HCT116 (cell line): ENCODE measurements at regions not wholly inside any gene's neighbourhood (a gene's known extent, or its start where the extent isn't known, plus 50 kb on each side); places are given as distances from the start of the nearest gene placed in this dataset.

Source experiments
- ATAC-seq: fragments of 200-7000 bp; cut with Tn5 transposase; 2 replicates; pipeline ENCODE4 v1.9.1; 2020; ENCODE audit warnings: mild to moderate bottlenecking, moderate library complexity
- BruUV-seq: library from RNA; stranded (reverse); fragments of 400-500 nt; replicated peaks from 2 replicates; lab custom pipeline; 2021; lab: Mats Ljungman, UMichigan
- CTCF ChIA-PET: fragments of 300-600 bp; sonication (Branson Sonifier 250); formaldehyde crosslinking; loops from one replicate; lab custom pipeline; 2021; ENCODE audit warnings: antibody characterized with exemption; lab: Charles Lee
- POLR2A ChIA-PET: fragments of 300-600, 350-600 bp; sonication (Branson Sonifier 250); formaldehyde crosslinking; loops from one replicate; lab custom pipeline; 2021; ENCODE audit warnings: antibody characterized with exemption; lab: Charles Lee
- RAD21 ChIA-PET, 2 experiments: fragments of 300-600 bp; sonication (Branson Sonifier 250); formaldehyde crosslinking; loops; one replicate each; lab custom pipeline; 2023; ENCODE audit warnings: low total read pairs in 2 of 2; ENCODE audit not compliant: uncharacterized antibody in 2 of 2, unreplicated experiment in 2 of 2, low non-redundant PET in 1 of 2; lab: Charles Lee
- DNase-seq: peaks from one replicate; pipeline ENCODE4 v3.0.0-alpha.2; 2010; ENCODE audit warnings: low read depth, low spot score
- H2AFZ ChIP-seq: fragments of 200-600 bp; shearing (Covaris generic), sonication (generic); 2 replicates; pipeline ENCODE4 v1.6.1; 2017; ENCODE audit warnings: low read depth, mixed run types, mixed read lengths, antibody characterized with exemption, low read length; ENCODE audit not compliant: poor library complexity, severe bottlenecking
- H3K27ac ChIP-seq: 2 replicates; pipeline ENCODE4 v1.5.1; 2012; ENCODE audit warnings: low read depth, low read length
- H3K27me3 ChIP-seq: fragments of 200-600 bp; sonication (generic); 2 replicates; pipeline ENCODE4 v1.6.1; 2016; ENCODE audit warnings: mixed run types, low read length, mixed read lengths; ENCODE audit not compliant: insufficient read depth
- H3K36me3 ChIP-seq, 2 experiments: fragments of 200-500 bp in 1 of 2; fragments of 200-600 bp in 1 of 2; sonication (Bioruptor generic) in 1 of 2; sonication (generic) in 1 of 2; 2 replicates each; pipeline versions ENCODE4 v1.5.1 to v1.6.1; 2014 to 2016; ENCODE audit warnings: low read length in 2 of 2, inconsistent platforms in 1 of 2, mixed read lengths in 1 of 2, mixed run types in 1 of 2; ENCODE audit not compliant: insufficient read depth in 2 of 2, control insufficient read depth in 1 of 2
- H3K4me1 ChIP-seq, 2 experiments: fragments of 200-600 bp in 1 of 2; sonication (generic) in 1 of 2; 2 replicates each; pipeline versions ENCODE4 v1.5.1 to v1.6.1; 2012 to 2017; ENCODE audit warnings: low read length in 2 of 2, inconsistent platforms in 1 of 2, mild to moderate bottlenecking in 1 of 2, mixed read lengths in 1 of 2, mixed run types in 1 of 2, moderate library complexity in 1 of 2; ENCODE audit not compliant: insufficient read depth in 2 of 2, control insufficient read depth in 1 of 2
- H3K4me2 ChIP-seq: fragments of 200-600 bp; sonication (generic); 2 replicates; pipeline ENCODE4 v1.6.1; 2017; ENCODE audit warnings: mixed run types, low read length, mixed read lengths
- H3K4me3 ChIP-seq, 2 experiments: fragments of 200-600 bp in 1 of 2; sonication (generic) in 1 of 2; replicated peaks in 1 of 2; 2 replicates each; pipeline ENCODE4 v1.5.1; 2011 to 2016; ENCODE audit warnings: low read length in 2 of 2, control low read depth in 1 of 2, low read depth in 1 of 2, mild to moderate bottlenecking in 1 of 2, mixed read lengths in 1 of 2, mixed run types in 1 of 2
- H3K79me2 ChIP-seq: fragments of 200-600 bp; sonication (generic); 2 replicates; pipeline ENCODE4 v1.6.1; 2017; ENCODE audit warnings: mild to moderate bottlenecking, mixed run types, low read length, moderate library complexity, mixed read lengths; ENCODE audit not compliant: insufficient read depth
- H3K9ac ChIP-seq: fragments of 200-600 bp; sonication (generic); 2 replicates; pipeline ENCODE4 v1.6.1; 2016; ENCODE audit warnings: low read length, mixed read lengths
- H3K9me2 ChIP-seq: fragments of 200-600 bp; sonication (generic), shearing (Covaris generic); 2 replicates; pipeline ENCODE4 v1.6.1; 2017; ENCODE audit warnings: mixed run types, mild to moderate bottlenecking, moderate library complexity; ENCODE audit not compliant: insufficient read depth
- H3K9me3 ChIP-seq, 2 experiments: fragments of 200-500 bp in 1 of 2; fragments of 200-600 bp in 1 of 2; sonication (Bioruptor generic) in 1 of 2; sonication (generic) in 1 of 2; 2 replicates each; pipeline ENCODE4 v1.6.1; 2014 to 2017; ENCODE audit warnings: low read length in 2 of 2, mixed read lengths in 2 of 2, inconsistent platforms in 1 of 2, low read depth in 1 of 2, mild to moderate bottlenecking in 1 of 2, mixed run types in 1 of 2, moderate library complexity in 1 of 2; ENCODE audit not compliant: control insufficient read depth in 1 of 2, insufficient read depth in 1 of 2
- H4K20me1 ChIP-seq: fragments of 200-600 bp; sonication (generic), shearing (Covaris generic); 2 replicates; pipeline ENCODE4 v1.6.1; 2017; ENCODE audit warnings: mixed run types, mild to moderate bottlenecking, moderate library complexity; ENCODE audit not compliant: insufficient read depth
- ATF3 ChIP-seq: IDR thresholded peaks from 2 replicates; pipeline ENCODE4 v1.6.1; 2012
- CBX3 ChIP-seq: IDR thresholded peaks from 2 replicates; pipeline ENCODE4 v1.6.1; 2012; ENCODE audit warnings: low read depth
- CEBPB ChIP-seq: IDR thresholded peaks from 2 replicates; pipeline ENCODE4 v1.6.1; 2012; ENCODE audit warnings: low read depth
- CTCF ChIP-seq, 3 experiments: fragments of 200-600 bp in 1 of 3; sonication (generic) in 1 of 3; IDR thresholded peaks in 2 of 3; conservative IDR thresholded peaks in 1 of 3; 2 replicates each; pipeline ENCODE4 v1.5.1; 2012 to 2017; ENCODE audit warnings: low read depth in 2 of 3, low read length in 2 of 3, antibody characterized with exemption in 1 of 3, borderline replicate concordance in 1 of 3, control low read depth in 1 of 3, mild to moderate bottlenecking in 1 of 3, mixed read lengths in 1 of 3, mixed run types in 1 of 3, moderate library complexity in 1 of 3; ENCODE audit not compliant: insufficient read depth in 1 of 3
- EGR1 ChIP-seq: IDR thresholded peaks from 2 replicates; pipeline ENCODE4 v1.6.1; 2012; ENCODE audit warnings: low read depth
- ELF1 ChIP-seq: IDR thresholded peaks from 2 replicates; pipeline ENCODE4 v1.6.1; 2012; ENCODE audit warnings: low read depth, borderline replicate concordance
- EZH2 ChIP-seq: fragments of 200-600 bp; sonication (generic); IDR thresholded peaks from 2 replicates; pipeline ENCODE4 v1.6.1; 2017; ENCODE audit warnings: antibody characterized with exemption, mixed run types
- EZH2phosphoT487 ChIP-seq: fragments of 200-600 bp; IDR thresholded peaks from 2 replicates; pipeline ENCODE4 v1.6.1; 2018; ENCODE audit warnings: antibody characterized with exemption, borderline replicate concordance
- FOSL1 ChIP-seq: IDR thresholded peaks from 2 replicates; pipeline ENCODE4 v1.6.1; 2012; ENCODE audit warnings: low read depth
- JUND ChIP-seq: IDR thresholded peaks from 2 replicates; pipeline ENCODE4 v1.6.1; 2012
- MAX ChIP-seq: IDR thresholded peaks from 2 replicates; pipeline ENCODE4 v1.6.1; 2012
- POLR2A ChIP-seq: IDR thresholded peaks from 2 replicates; pipeline ENCODE4 v1.7.0; 2011; ENCODE audit warnings: borderline replicate concordance; ENCODE audit not compliant: insufficient read depth, insufficient read length; ENCODE audit errors: extremely low read depth
- REST ChIP-seq: IDR thresholded peaks from 2 replicates; pipeline ENCODE4 v1.6.1; 2012; ENCODE audit warnings: low read depth
- SIN3A ChIP-seq: IDR thresholded peaks from 2 replicates; pipeline ENCODE4 v1.6.1; 2012; ENCODE audit warnings: low read depth
- SRF ChIP-seq: IDR thresholded peaks from 2 replicates; pipeline ENCODE4 v1.6.1; 2012; ENCODE audit warnings: low read depth
- TCF7L2 ChIP-seq: IDR thresholded peaks from 2 replicates; pipeline ENCODE4 v1.7.0; 2011; ENCODE audit warnings: borderline replicate concordance, inconsistent platforms; ENCODE audit not compliant: insufficient read depth, insufficient read length; ENCODE audit errors: extremely low read depth
- YY1 ChIP-seq: IDR thresholded peaks from 2 replicates; pipeline ENCODE4 v1.6.1; 2011; ENCODE audit warnings: low read length, low read depth, moderate library complexity, mild to moderate bottlenecking; ENCODE audit not compliant: insufficient replicate concordance; ENCODE audit errors: extremely low read depth
- ZBTB33 ChIP-seq: IDR thresholded peaks from 2 replicates; pipeline ENCODE4 v1.6.1; 2011; ENCODE audit warnings: mild to moderate bottlenecking, low read length, moderate library complexity; ENCODE audit not compliant: insufficient replicate concordance; ENCODE audit errors: extremely low read depth
- ZFX ChIP-seq: fragments of 450-650 bp; IDR thresholded peaks from 2 replicates; pipeline ENCODE4 v1.6.1; 2017
- intact Hi-C: fragments of 100-400 bp; cut with micrococcal nuclease; formaldehyde crosslinking; loops from 2 replicates; pipeline ENCODE4 v1.10.0; 2022

- CTCF ChIA-PET = no interaction called here
- no peak for ATAC-seq
Measured at GRCh38 chr6:130557481-130558112, 191.8 kb downstream of the TMEM200A start.

More at GRCh38 chr6:130557481-130558112, 191.8 kb downstream of the TMEM200A start:
- TF ChIP-seq FOSL1 (no peak), EZH2 (no peak), CEBPB (no peak), CBX3 (no peak), POLR2A (no peak), TCF7L2 (no peak), EGR1 (no peak), JUND (no peak), ZFX (no peak), MAX (no peak), REST (no peak), YY1 (no peak), SIN3A (no peak), EZH2phosphoT487 (no peak), ATF3 (no peak), CTCF (IDR thresholded peaks at IDR 0.05 in 2 of 3, conservative IDR thresholded peaks at IDR 0.05 in 1 of 3; ENCODE audit: borderline replicate concordance in 1 of 3, insufficient read depth in 1 of 3, low read depth in 2 of 3, low read length in 2 of 3) (no peak), ELF1 (no peak), ZBTB33 (no peak), SRF (no peak)
- H3K4me3 ChIP-seq = no peak overlapping the region
- H2AFZ ChIP-seq = peak overlapping the region; percentile 13
- H4K20me1 ChIP-seq = no peaks in the 10 kb centered on the region
- RAD21 ChIA-PET = no interaction called here
- POLR2A ChIA-PET = no interaction called here
- H3K27ac ChIP-seq = no peak overlapping the region
- no peak overlapping the region for H3K9ac ChIP-seq
- H3K79me2 ChIP-seq = no peaks in the 10 kb centered on the region
- no peak for DNase-seq
- BruUV-seq = no TSS peak
- no peak overlapping the region for H3K4me2 ChIP-seq
- H3K9me2 ChIP-seq = no peaks in the 10 kb centered on the region
- no peaks in the 10 kb centered on the region for H3K9me3 ChIP-seq
- H3K4me1 ChIP-seq = peaks cover 0 to 7% of the 10 kb centered on the region in 2 experiments; a peak in 2 of 4 replicates
- intact Hi-C loops = no loop called here
- H3K27me3 ChIP-seq = no peaks in the 10 kb centered on the region
- H3K36me3 ChIP-seq = no peaks in the 10 kb centered on the region
